Gastroesophageal sphincter (tissue), 3 donors: ENCODE measurements at regions not wholly inside any gene's neighbourhood (a gene's known extent, or its start where the extent isn't known, plus 50 kb on each side); places are given as distances from the start of the nearest gene placed in this dataset.
"Not testable (repeated sequence)": the region's sequence is repeated elsewhere in the genome, so short reads cannot be mapped to it uniquely, and the experiment has no call there.

Source experiments
- CTCF ChIP-seq, 4 experiments: fragments of 200-600 bp in 2 of 4; fragments of 450-650 bp in 2 of 4; sonication (generic) in 1 of 4; IDR thresholded peaks; one replicate each; pipeline ENCODE4 v1.5.1; 2017 to 2019; ENCODE audit warnings: antibody characterized with exemption in 4 of 4, mild to moderate bottlenecking in 2 of 4, moderate library complexity in 2 of 4
- EP300 ChIP-seq: sonication (generic); formaldehyde crosslinking; IDR thresholded peaks from one replicate; pipeline ENCODE4 v1.6.1; 2017; ENCODE audit warnings: antibody characterized with exemption, mild to moderate bottlenecking
- POLR2A ChIP-seq, 2 donors: fragments of 450-650 bp; IDR thresholded peaks; one replicate each; pipeline ENCODE4 v1.6.1; 2017; ENCODE audit warnings: antibody characterized with exemption in 2 of 2, mild to moderate bottlenecking in 2 of 2, moderate library complexity in 1 of 2
- POLR2AphosphoS5 ChIP-seq: sonication (generic); formaldehyde crosslinking; IDR thresholded peaks from one replicate; pipeline ENCODE4 v1.6.1; 2017; ENCODE audit warnings: antibody characterized with exemption

GRCh38 chr20:59490196-59491004 is 113.9 kb upstream of the PHACTR3 start:
- TF ChIP-seq CTCF (IDR thresholded peaks at IDR 0.05); EP300; POLR2AphosphoS5; POLR2A (IDR thresholded peaks at IDR 0.05): not testable (repeated sequence)
